Heart left ventricle (tissue), 13 donors: ENCODE measurements at regions not wholly inside any gene's neighbourhood (a gene's known extent, or its start where the extent isn't known, plus 50 kb on each side); places are given as distances from the start of the nearest gene placed in this dataset.

Experiments used
- CTCF ChIP-seq, 12 donors: fragments of 200-600 bp; sonication (generic) in 4 of 12; IDR thresholded peaks; one replicate each; pipeline versions ENCODE4 v1.5.0 to v1.8.0; 2018 to 2022; ENCODE audit warnings: antibody characterized with exemption in 12 of 12, mild to moderate bottlenecking in 5 of 12
- POLR2A ChIP-seq, 2 donors: fragments of 450-650 bp; IDR thresholded peaks; one replicate each; pipeline ENCODE4 v1.6.1; 2017; ENCODE audit warnings: antibody characterized with exemption in 2 of 2, mild to moderate bottlenecking in 2 of 2, moderate library complexity in 2 of 2
- donor health status: ischemic (EF 13 %, LVEDD 7.1; RV severe dilation, severe dysfunction).
- donor health status: DM: no; HTN: yes; CAD: no.
- donor health status: DM: no; HTN: no; CAD: no.
- donor health status: ischemic (EF 25% LVEDD 6.9; RV normal size, moderate dysfunction).
- donor health status: ischemic (EF 25% LVEDD 5.7; RV mildly dilated, moderate dysfunction).
- donor health status: ischemic (EF 35%, LVEDD 5.7; RV mildly dilated, moderate dysfunction).
- donor health status: nonischemic (EF 11% LVEDD 7.7; RV severe dilation, severe dysfunction).
- donor health status: DM: yes; HTN: yes; CAD: no.
- donor health status: PGD.
- donor health status: ischemic (EF 29% LVEDD 5.4; RV normal size, mild dysfunction).
- donor health status: nonischemic (EF 23%, LVEDD 6.1; RV moderate dilation, normal function).

- TF ChIP-seq CTCF (IDR thresholded peaks at IDR 0.05): no peak
- no peak for TF ChIP-seq POLR2A (IDR thresholded peaks at IDR 0.05)
Observed at GRCh38 chr5:165502893-165503691, 1997.7 kb downstream of the MAT2B start.
